Uterus (tissue), 3 donors: ENCODE measurements at regions not wholly inside any gene's neighbourhood (a gene's known extent, or its start where the extent isn't known, plus 50 kb on each side); places are given as distances from the start of the nearest gene placed in this dataset.

ENCODE experiments used
- DNase-seq, 2 donors: peaks; one replicate each; pipeline ENCODE4 v3.0.0-alpha.2; 2019 to 2020
- H3K27ac ChIP-seq, 2 donors: fragments of 200-600 bp; sonication (generic); 1 replicate in 1 of 2; 2 replicates in 1 of 2; pipeline ENCODE4 v1.5.1; 2016 to 2018
- H3K27me3 ChIP-seq, 2 donors: fragments of 200-600 bp; sonication (generic); one replicate each; pipeline ENCODE4 v1.5.1; 2018 to 2019; ENCODE audit warnings: control low read depth in 1 of 2
- H3K36me3 ChIP-seq, 2 donors: fragments of 200-600 bp; sonication (generic); one replicate each; pipeline ENCODE4 v1.5.1; 2019; ENCODE audit warnings: control low read depth in 1 of 2
- H3K4me1 ChIP-seq, 2 donors: fragments of 200-600 bp; sonication (generic); one replicate each; pipeline ENCODE4 v1.5.1; 2018 to 2019; ENCODE audit warnings: control low read depth in 1 of 2
- H3K4me3 ChIP-seq, 2 donors: fragments of 200-600 bp; sonication (generic); 1 replicate in 1 of 2; 2 replicates in 1 of 2; pipeline ENCODE4 v1.5.1; 2018 to 2019; ENCODE audit warnings: mild to moderate bottlenecking in 1 of 2
- H3K9me3 ChIP-seq, 2 donors: fragments of 200-600 bp; sonication (generic); one replicate each; pipeline ENCODE4 v1.5.1; 2019; ENCODE audit warnings: control low read depth in 1 of 2
- POLR2A ChIP-seq, 2 donors: fragments of 450-650 bp; IDR thresholded peaks; one replicate each; pipeline ENCODE4 v1.6.1; 2016; ENCODE audit warnings: antibody characterized with exemption in 2 of 2, mild to moderate bottlenecking in 1 of 2, moderate library complexity in 1 of 2
- intact Hi-C: fragments of 100-400 bp; cut with DNase I; formaldehyde crosslinking; loops from one replicate; pipeline ENCODE4 v1.15.1; 2023; ENCODE audit warnings: low total_unique reads
- TF ChIP-seq, protein P1 (sequence below), 4 experiments: fragments of 200-600 bp in 2 of 4; fragments of 450-650 bp in 2 of 4; sonication (generic) in 2 of 4; IDR thresholded peaks; one replicate each; pipeline ENCODE4 v1.5.1; 2016 to 2019; ENCODE audit warnings: antibody characterized with exemption in 4 of 4, mild to moderate bottlenecking in 2 of 4, moderate library complexity in 1 of 4
- donor health status: DM: yes; HTN: yes; CAD: no.

DNA sequence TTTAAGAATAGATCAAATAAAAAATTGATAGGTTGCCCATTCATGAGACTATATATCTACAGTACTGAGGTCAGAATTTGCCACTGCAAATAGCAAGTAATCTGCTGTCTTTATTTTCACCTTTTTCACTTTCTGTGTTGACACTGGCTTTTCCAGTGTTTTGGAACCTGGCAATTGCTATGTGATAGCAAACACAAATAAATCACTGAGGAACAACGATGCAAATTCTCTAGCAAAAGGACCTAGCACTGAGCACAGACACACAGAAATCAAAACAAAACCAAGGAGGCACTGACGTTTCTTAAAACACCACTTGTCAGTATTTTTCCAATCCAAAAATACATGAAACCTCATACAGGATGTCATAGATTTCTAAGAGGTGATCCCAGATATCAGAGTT is 210.7 kb downstream of the DHX15 start:
- H3K27ac ChIP-seq: no peak overlapping the region
- intact Hi-C loops: no loop called here
- TF ChIP-seq POLR2A (IDR thresholded peaks at IDR 0.05): no peak
- TF ChIP-seq, protein P1, sequence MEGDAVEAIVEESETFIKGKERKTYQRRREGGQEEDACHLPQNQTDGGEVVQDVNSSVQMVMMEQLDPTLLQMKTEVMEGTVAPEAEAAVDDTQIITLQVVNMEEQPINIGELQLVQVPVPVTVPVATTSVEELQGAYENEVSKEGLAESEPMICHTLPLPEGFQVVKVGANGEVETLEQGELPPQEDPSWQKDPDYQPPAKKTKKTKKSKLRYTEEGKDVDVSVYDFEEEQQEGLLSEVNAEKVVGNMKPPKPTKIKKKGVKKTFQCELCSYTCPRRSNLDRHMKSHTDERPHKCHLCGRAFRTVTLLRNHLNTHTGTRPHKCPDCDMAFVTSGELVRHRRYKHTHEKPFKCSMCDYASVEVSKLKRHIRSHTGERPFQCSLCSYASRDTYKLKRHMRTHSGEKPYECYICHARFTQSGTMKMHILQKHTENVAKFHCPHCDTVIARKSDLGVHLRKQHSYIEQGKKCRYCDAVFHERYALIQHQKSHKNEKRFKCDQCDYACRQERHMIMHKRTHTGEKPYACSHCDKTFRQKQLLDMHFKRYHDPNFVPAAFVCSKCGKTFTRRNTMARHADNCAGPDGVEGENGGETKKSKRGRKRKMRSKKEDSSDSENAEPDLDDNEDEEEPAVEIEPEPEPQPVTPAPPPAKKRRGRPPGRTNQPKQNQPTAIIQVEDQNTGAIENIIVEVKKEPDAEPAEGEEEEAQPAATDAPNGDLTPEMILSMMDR (IDR thresholded peaks at IDR 0.05): no peak

DNA sequence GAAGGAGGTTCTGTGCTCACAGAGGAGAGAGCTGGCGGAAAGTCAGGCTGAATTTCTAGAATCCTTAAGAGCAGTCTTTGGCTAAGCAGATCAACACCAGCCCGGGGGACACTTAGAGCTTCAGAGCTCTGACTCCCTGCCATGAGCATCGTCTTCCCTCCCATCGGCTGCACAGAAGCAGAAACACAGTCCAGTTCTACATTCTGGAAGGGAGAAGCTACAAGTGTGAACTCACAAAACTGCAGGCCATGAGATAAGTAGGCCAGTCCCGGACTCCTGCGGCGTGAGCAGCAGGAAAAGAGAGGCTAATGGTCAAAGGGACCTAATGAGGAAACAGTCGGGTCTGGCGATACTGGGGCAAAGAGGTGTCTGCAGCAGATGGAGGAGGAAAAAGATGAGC is 211.5 kb downstream of the DHX15 start:
- intact Hi-C loops: no loop called here
- TF ChIP-seq, protein P1 (IDR thresholded peaks at IDR 0.05): no peak
- no peak for TF ChIP-seq POLR2A (IDR thresholded peaks at IDR 0.05)
- Histone ChIP-seq H3K27ac (no peak overlapping the region), H3K27me3 (no peaks in the 10 kb centered on the region), H3K36me3 (no peaks in the 10 kb centered on the region), H3K9me3 (no peaks in the 10 kb centered on the region), H3K4me3 (no peak overlapping the region), H3K4me1 (no peaks in the 10 kb centered on the region)
- DNase-seq: no peak

More for the DNA sequence above, 210.7 kb downstream of the DHX15 start:
- Histone ChIP-seq H3K4me3 (no peak overlapping the region), H3K4me1 (no peaks in the 10 kb centered on the region), H3K36me3 (no peaks in the 10 kb centered on the region), H3K27me3 (no peaks in the 10 kb centered on the region), H3K9me3 (no peaks in the 10 kb centered on the region)
- no peak for DNase-seq

- Histone ChIP-seq H3K36me3 (no peaks in the 10 kb centered on the region), H3K4me3 (no peak overlapping the region), H3K27ac (no peak overlapping the region), H3K9me3 (no peaks in the 10 kb centered on the region), H3K4me1 (no peaks in the 10 kb centered on the region), H3K27me3 (no peaks in the 10 kb centered on the region)
- intact Hi-C loops: no loop called here
- DNase-seq: no peak
- no peak for TF ChIP-seq POLR2A (IDR thresholded peaks at IDR 0.05)
- TF ChIP-seq, protein P1 (IDR thresholded peaks at IDR 0.05): no peak
Observed at GRCh38 chr4:24372341-24372740, 212.0 kb downstream of the DHX15 start.

- intact Hi-C loops: no loop called here
- Histone ChIP-seq H3K27me3 (no peaks in the 10 kb centered on the region), H3K36me3 (no peaks in the 10 kb centered on the region), H3K4me3 (no peak overlapping the region), H3K4me1 (no peaks in the 10 kb centered on the region), H3K9me3 (no peaks in the 10 kb centered on the region), H3K27ac (no peak overlapping the region)
- DNase-seq: no peak
- TF ChIP-seq, protein P1 (IDR thresholded peaks at IDR 0.05): no peak
Observed at GRCh38 chr4:24370421-24370820, 213.9 kb downstream of the DHX15 start.

GRCh38 chr4:24369507-24370029 is 214.8 kb downstream of the DHX15 start:
- intact Hi-C loops: no loop called here
- no peaks in the 10 kb centered on the region for H3K27me3 ChIP-seq
- TF ChIP-seq, protein P1 (IDR thresholded peaks at IDR 0.05): no peak
- no peak for TF ChIP-seq POLR2A (IDR thresholded peaks at IDR 0.05)
- no peak overlapping the region for H3K4me3 ChIP-seq
- H3K36me3 ChIP-seq: no peaks in the 10 kb centered on the region
- H3K4me1 ChIP-seq: no peaks in the 10 kb centered on the region
- H3K27ac ChIP-seq: no peak overlapping the region
- DNase-seq: no peak
- H3K9me3 ChIP-seq: no peaks in the 10 kb centered on the region
